IPS DF 19.7 (cell line): ENCODE measurements at regions not wholly inside any gene's neighbourhood (a gene's known extent, or its start where the extent isn't known, plus 50 kb on each side); places are given as distances from the start of the nearest gene placed in this dataset.

Experiments used
- DNase-seq: peaks from one replicate; pipeline ENCODE4 v3.0.0-alpha.2; 2013; ENCODE audit warnings: low read depth, low spot score

- no peak for DNase-seq
Measured at GRCh38 chr12:107441665-107442300, 243.8 kb upstream of the PWP1 start.

- DNase-seq: no peak
Measured at GRCh38 chr12:107442326-107442987, 243.1 kb upstream of the PWP1 start.

- DNase-seq: no peak
Measured at GRCh38 chr12:107443320-107444090, 242.1 kb upstream of the PWP1 start.

GRCh38 chr12:107444771-107445170 is 240.8 kb upstream of the PWP1 start:
- no peak for DNase-seq

GRCh38 chr12:107446476-107446875 is 239.1 kb upstream of the PWP1 start:
- DNase-seq: no peak

GRCh38 chr12:107447336-107447735 is 238.3 kb upstream of the PWP1 start:
- DNase-seq: no peak

- no peak for DNase-seq
Measured at GRCh38 chr12:107448198-107448597, 237.4 kb upstream of the PWP1 start.

- DNase-seq: no peak
Measured at GRCh38 chr12:107449891-107450290, 235.7 kb upstream of the PWP1 start.

- DNase-seq: no peak
Measured at GRCh38 chr12:107450541-107450940, 235.1 kb upstream of the PWP1 start.

- no peak for DNase-seq
Measured at GRCh38 chr12:107451246-107451645, 234.4 kb upstream of the PWP1 start.

- no peak for DNase-seq
Measured at GRCh38 chr12:107454109-107454830, 231.3 kb upstream of the PWP1 start.

- no peak for DNase-seq
Measured at GRCh38 chr12:107457362-107457935, 228.2 kb upstream of the PWP1 start.

GRCh38 chr12:107458163-107458562 is 227.4 kb upstream of the PWP1 start:
- DNase-seq: no peak

GRCh38 chr12:107458990-107459389 is 226.6 kb upstream of the PWP1 start:
- DNase-seq: no peak

- no peak for DNase-seq
Measured at GRCh38 chr12:107459641-107460040, 226.0 kb upstream of the PWP1 start.

- no peak for DNase-seq
Measured at GRCh38 chr12:107461222-107461975, 224.2 kb upstream of the PWP1 start.

GRCh38 chr12:107462428-107463332 is 222.9 kb upstream of the PWP1 start:
- no peak for DNase-seq

GRCh38 chr12:107464644-107465043 is 221.0 kb upstream of the PWP1 start:
- no peak for DNase-seq

GRCh38 chr12:107465625-107466024 is 220.0 kb upstream of the PWP1 start:
- no peak for DNase-seq

- no peak for DNase-seq
Measured at GRCh38 chr12:107467716-107468115, 217.9 kb upstream of the PWP1 start.
